Adrenal gland (tissue), 5 donors: ENCODE measurements at regions not wholly inside any gene's neighbourhood (a gene's known extent, or its start where the extent isn't known, plus 50 kb on each side); places are given as distances from the start of the nearest gene placed in this dataset.

Experiments
- CTCF ChIP-seq, 6 experiments: fragments of 450-650 bp in 4 of 6; fragments of 200-600 bp in 2 of 6; sonication (generic) in 1 of 6; IDR thresholded peaks; 1 replicate in 5 of 6; 2 replicates in 1 of 6; pipeline versions ENCODE4 v1.5.1 to v1.8.0; 2016 to 2021; ENCODE audit warnings: antibody characterized with exemption in 6 of 6, mild to moderate bottlenecking in 2 of 6, moderate library complexity in 1 of 6
- POLR2A ChIP-seq, 2 donors: fragments of 450-650 bp; IDR thresholded peaks; one replicate each; pipeline ENCODE4 v1.6.1; 2017; ENCODE audit warnings: antibody characterized with exemption in 2 of 2, mild to moderate bottlenecking in 2 of 2, moderate library complexity in 1 of 2
- donor health status: DM: no; HTN: no; CAD: no.

GRCh38 chr5:51472472-51472871, 89.2 kb downstream of the ISL1 start:
- TF ChIP-seq CTCF (IDR thresholded peaks at IDR 0.05): no peak
- TF ChIP-seq POLR2A (IDR thresholded peaks at IDR 0.05): no peak
